GM23248 (cell line): ENCODE measurements at regions not wholly inside any gene's neighbourhood (a gene's known extent, or its start where the extent isn't known, plus 50 kb on each side); places are given as distances from the start of the nearest gene placed in this dataset.

Experiments used
- EZH2 ChIP-seq: fragments of 200-600 bp; sonication (generic); IDR thresholded peaks from 2 replicates; pipeline ENCODE4 v1.6.1; 2018; ENCODE audit warnings: antibody characterized with exemption, mild to moderate bottlenecking; ENCODE audit not compliant: insufficient read depth, poor library complexity, severe bottlenecking
- EZH2phosphoT487 ChIP-seq: fragments of 200-600 bp; sonication (generic); IDR thresholded peaks from 2 replicates; pipeline ENCODE4 v1.6.1; 2018; ENCODE audit warnings: antibody characterized with exemption, moderate library complexity, mild to moderate bottlenecking, low read depth; ENCODE audit not compliant: insufficient read depth

DNA sequence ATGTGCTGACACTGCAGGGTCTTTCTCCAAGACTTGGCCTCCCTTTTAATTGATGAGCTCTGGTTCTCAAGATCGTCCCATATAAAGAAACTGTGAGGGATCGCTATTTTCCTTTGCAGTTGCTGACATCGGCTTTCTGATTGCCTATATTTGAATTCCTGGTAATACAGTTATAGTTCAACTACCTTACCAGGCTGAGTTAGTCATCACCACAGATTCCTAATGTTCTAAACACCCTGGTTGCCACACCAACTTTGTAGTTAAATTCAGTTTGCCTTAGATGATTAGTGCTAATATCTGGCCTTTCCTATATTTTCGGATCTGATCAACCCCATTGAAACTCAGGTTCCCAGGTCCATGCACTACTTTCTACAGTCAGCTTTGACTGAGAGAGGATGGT, 125.0 kb downstream of the GMNC start:
- TF ChIP-seq EZH2phosphoT487: no peak
- no peak for TF ChIP-seq EZH2
